DND-41 (cell line): ENCODE measurements at regions not wholly inside any gene's neighbourhood (a gene's known extent, or its start where the extent isn't known, plus 50 kb on each side); places are given as distances from the start of the nearest gene placed in this dataset.

Source experiments
- ATAC-seq: fragments of 200-7000 bp; cut with Tn5 transposase; 3 replicates; pipeline ENCODE4 v1.9.1; 2021; ENCODE audit warnings: low read depth; ENCODE audit not compliant: insufficient read depth
- DNase-seq: peaks from one replicate; pipeline ENCODE4 v3.0.0-alpha.2; 2020
- H2AFZ ChIP-seq: 2 replicates; pipeline ENCODE4 v1.6.0; 2012; ENCODE audit warnings: low read depth, low read length
- H3K27ac ChIP-seq: 2 replicates; pipeline ENCODE4 v1.5.1; 2012; ENCODE audit warnings: low read length, inconsistent platforms
- H3K27me3 ChIP-seq: fragments of 200-600 bp; sonication (generic); 2 replicates; pipeline ENCODE4 v1.6.0; 2012; ENCODE audit warnings: low read length, mild to moderate bottlenecking, inconsistent platforms; ENCODE audit not compliant: insufficient read depth, poor library complexity
- H3K36me3 ChIP-seq: 2 replicates; pipeline ENCODE4 v1.5.1; 2012; ENCODE audit warnings: low read length, inconsistent platforms; ENCODE audit not compliant: insufficient read depth
- H3K4me1 ChIP-seq: 2 replicates; pipeline ENCODE4 v1.5.1; 2012; ENCODE audit warnings: mild to moderate bottlenecking, low read length; ENCODE audit not compliant: insufficient read depth
- H3K4me2 ChIP-seq: 2 replicates; pipeline ENCODE4 v1.6.0; 2012; ENCODE audit warnings: mild to moderate bottlenecking, moderate library complexity, low read length, inconsistent platforms; ENCODE audit not compliant: insufficient read depth
- H3K4me3 ChIP-seq, 2 experiments: fragments of 200-600 bp in 1 of 2; shearing (Covaris generic) in 1 of 2; 2 replicates each; pipeline ENCODE4 v1.5.1; 2012 to 2016; ENCODE audit warnings: inconsistent platforms in 2 of 2, low read length in 2 of 2, mild to moderate bottlenecking in 2 of 2, low read depth in 1 of 2, moderate library complexity in 1 of 2
- H3K79me2 ChIP-seq: 2 replicates; pipeline ENCODE4 v1.6.0; 2012; ENCODE audit warnings: low read length, inconsistent platforms; ENCODE audit not compliant: insufficient read depth
- H3K9ac ChIP-seq: 2 replicates; pipeline ENCODE4 v1.6.0; 2012; ENCODE audit warnings: low read depth, mild to moderate bottlenecking, inconsistent platforms, low read length, moderate library complexity
- H3K9me3 ChIP-seq: 2 replicates; pipeline ENCODE4 v1.5.1; 2012; ENCODE audit warnings: low read length, moderate library complexity, mild to moderate bottlenecking, inconsistent platforms; ENCODE audit not compliant: insufficient read depth, severe bottlenecking
- H4K20me1 ChIP-seq: 2 replicates; pipeline ENCODE4 v1.6.0; 2012; ENCODE audit warnings: low read length; ENCODE audit not compliant: insufficient read depth
- EZH2 ChIP-seq: IDR thresholded peaks from 3 replicates; pipeline ENCODE4 v1.6.1; 2012; ENCODE audit warnings: borderline replicate concordance, low read depth, mild to moderate bottlenecking, moderate library complexity, low read length, inconsistent platforms; ENCODE audit not compliant: severe bottlenecking
- TF ChIP-seq, protein P1 (sequence below): IDR thresholded peaks from 2 replicates; pipeline ENCODE4 v1.5.1; 2012; ENCODE audit warnings: borderline replicate concordance, low read length, moderate library complexity, mild to moderate bottlenecking; ENCODE audit not compliant: poor library complexity, severe bottlenecking; ENCODE audit errors: extremely low read depth

DNA sequence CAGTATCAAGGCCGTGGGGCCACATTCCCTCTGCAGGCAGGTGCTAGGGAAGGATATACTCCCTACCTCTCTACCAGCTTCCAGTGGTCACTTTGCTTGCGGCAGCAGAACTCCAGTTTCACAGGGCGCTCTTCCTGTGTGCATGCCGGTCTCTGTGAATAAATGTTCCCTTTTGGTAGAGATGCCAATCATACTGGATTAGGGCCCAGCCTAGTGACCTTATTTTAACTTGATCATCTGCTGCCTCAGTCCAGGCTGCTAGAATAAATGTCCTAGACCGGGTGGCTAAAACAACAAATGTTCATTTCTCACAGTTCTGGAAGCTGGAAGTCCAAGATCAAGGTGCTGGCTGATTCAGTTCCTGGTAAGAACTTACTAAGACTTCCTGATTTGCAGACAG, 198.8 kb upstream of the TMEM132C start:
- Histone ChIP-seq H3K4me3 (no peak overlapping the region), H3K4me1 (no peaks in the 10 kb centered on the region), H3K4me2 (no peak overlapping the region), H3K9me3 (no peaks in the 10 kb centered on the region), H3K9ac (no peak overlapping the region), H4K20me1 (no peaks in the 10 kb centered on the region), H3K36me3 (no peaks in the 10 kb centered on the region), H2AFZ (no peak overlapping the region), H3K79me2 (no peaks in the 10 kb centered on the region), H3K27me3 (no peaks in the 10 kb centered on the region), H3K27ac (no peak overlapping the region)
- DNase-seq (no peak), ATAC-seq (no peak)
- TF ChIP-seq, protein P1, sequence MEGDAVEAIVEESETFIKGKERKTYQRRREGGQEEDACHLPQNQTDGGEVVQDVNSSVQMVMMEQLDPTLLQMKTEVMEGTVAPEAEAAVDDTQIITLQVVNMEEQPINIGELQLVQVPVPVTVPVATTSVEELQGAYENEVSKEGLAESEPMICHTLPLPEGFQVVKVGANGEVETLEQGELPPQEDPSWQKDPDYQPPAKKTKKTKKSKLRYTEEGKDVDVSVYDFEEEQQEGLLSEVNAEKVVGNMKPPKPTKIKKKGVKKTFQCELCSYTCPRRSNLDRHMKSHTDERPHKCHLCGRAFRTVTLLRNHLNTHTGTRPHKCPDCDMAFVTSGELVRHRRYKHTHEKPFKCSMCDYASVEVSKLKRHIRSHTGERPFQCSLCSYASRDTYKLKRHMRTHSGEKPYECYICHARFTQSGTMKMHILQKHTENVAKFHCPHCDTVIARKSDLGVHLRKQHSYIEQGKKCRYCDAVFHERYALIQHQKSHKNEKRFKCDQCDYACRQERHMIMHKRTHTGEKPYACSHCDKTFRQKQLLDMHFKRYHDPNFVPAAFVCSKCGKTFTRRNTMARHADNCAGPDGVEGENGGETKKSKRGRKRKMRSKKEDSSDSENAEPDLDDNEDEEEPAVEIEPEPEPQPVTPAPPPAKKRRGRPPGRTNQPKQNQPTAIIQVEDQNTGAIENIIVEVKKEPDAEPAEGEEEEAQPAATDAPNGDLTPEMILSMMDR: no peak
- no peak for TF ChIP-seq EZH2

DNA sequence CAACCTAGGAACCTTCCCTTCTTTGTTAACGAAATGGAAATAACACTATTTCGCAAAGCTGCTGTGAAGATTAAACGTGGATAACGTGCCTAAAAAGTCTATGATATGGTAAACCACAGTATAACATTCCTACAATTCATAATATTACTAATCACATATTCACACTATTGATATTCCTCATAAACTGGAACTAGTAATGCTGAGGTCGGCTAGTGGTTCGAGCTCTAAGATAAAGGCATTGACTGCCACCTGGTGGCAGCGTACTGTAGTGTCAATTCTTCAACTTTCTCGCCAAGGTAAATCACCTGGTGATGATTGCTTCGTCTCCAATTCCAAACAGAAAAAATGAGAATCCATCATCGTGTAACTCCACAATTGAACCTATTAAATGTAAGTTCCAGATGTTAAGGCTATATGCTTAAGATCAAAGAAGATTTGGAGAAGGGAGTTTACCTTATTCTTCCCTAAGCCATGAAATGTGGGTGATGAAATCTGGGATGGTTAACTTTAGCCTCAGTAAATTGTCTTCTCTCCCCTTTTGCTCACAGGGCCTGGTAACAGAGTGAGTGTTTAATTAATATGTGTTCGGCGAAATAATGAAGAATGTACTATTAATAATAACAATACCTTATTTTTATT, 197.5 kb upstream of the TMEM132C start:
- Histone ChIP-seq H3K36me3 (no peaks in the 10 kb centered on the region), H3K4me2 (no peak overlapping the region), H4K20me1 (no peaks in the 10 kb centered on the region), H3K27ac (no peak overlapping the region), H3K4me3 (no peak overlapping the region), H2AFZ (no peak overlapping the region), H3K9me3 (no peaks in the 10 kb centered on the region), H3K9ac (no peak overlapping the region), H3K4me1 (no peaks in the 10 kb centered on the region), H3K79me2 (no peaks in the 10 kb centered on the region), H3K27me3 (no peaks in the 10 kb centered on the region)
- TF ChIP-seq, protein P1: peak; percentile 67
- TF ChIP-seq EZH2: no peak
- DNase-seq: peak; percentile 27
- ATAC-seq: no peak

DNA sequence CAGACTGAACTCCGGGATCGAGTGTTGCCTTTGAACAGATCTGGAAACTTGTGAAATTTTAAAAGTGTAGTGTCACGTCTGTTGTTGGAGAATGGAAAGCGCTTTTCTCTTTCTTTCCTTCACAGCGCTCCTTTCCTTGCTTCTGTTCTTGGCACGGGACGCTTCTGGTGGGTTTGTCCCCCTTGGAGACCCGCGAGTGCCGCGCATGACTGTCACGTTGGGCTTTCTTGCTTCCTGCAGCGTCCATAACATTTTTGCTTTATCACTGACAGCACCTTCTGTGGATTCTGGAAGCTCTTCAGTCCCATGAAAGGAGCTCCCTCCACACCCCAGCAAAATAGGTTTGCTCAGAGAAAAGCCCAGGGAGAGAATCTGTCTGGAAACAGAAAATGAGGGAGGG, 193.0 kb upstream of the TMEM132C start:
- H3K79me2 ChIP-seq: no peaks in the 10 kb centered on the region
- no peaks in the 10 kb centered on the region for H4K20me1 ChIP-seq
- H3K9me3 ChIP-seq: peaks cover 9% of the 10 kb centered on the region
- H3K4me1 ChIP-seq: no peaks in the 10 kb centered on the region
- ATAC-seq (no peak), DNase-seq (no peak)
- TF ChIP-seq, protein P1: no peak
- TF ChIP-seq EZH2: no peak
- H3K4me2 ChIP-seq: no peak overlapping the region
- H3K27ac ChIP-seq: no peak overlapping the region
- no peak overlapping the region for H3K4me3 ChIP-seq
- no peak overlapping the region for H3K9ac ChIP-seq
- no peaks in the 10 kb centered on the region for H3K36me3 ChIP-seq
- H3K27me3 ChIP-seq: no peaks in the 10 kb centered on the region
- H2AFZ ChIP-seq: no peak overlapping the region

DNA sequence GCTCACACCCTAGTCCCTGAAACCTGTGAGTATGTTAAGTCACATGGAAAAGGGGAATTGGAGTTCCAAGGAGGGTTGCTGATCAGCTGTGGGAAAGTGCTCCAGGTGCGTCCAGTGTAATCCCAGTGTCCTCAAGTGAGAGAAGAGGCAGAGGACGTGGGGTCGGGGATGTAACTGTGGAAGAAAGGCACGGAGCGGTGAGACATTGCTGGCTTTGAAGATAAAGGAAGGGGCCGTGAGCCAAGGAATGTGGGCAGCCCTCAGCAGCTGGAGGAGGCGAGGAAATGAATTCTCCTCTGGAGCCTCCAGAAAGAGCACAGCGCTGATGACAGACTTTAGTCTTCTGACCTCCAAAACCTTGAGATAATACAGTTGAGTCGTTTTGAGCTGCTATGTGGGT, 191.6 kb upstream of the TMEM132C start:
- no peak for ATAC-seq
- TF ChIP-seq, protein P1: no peak
- TF ChIP-seq EZH2: no peak
- no peak overlapping the region for H3K9ac ChIP-seq
- no peaks in the 10 kb centered on the region for H3K4me1 ChIP-seq
- H2AFZ ChIP-seq: no peak overlapping the region
- H3K79me2 ChIP-seq: no peaks in the 10 kb centered on the region
- no peak overlapping the region for H3K4me3 ChIP-seq
- H3K27me3 ChIP-seq: no peaks in the 10 kb centered on the region
- no peak for DNase-seq
- H3K4me2 ChIP-seq: no peak overlapping the region
- H4K20me1 ChIP-seq: no peaks in the 10 kb centered on the region
- H3K9me3 ChIP-seq: peaks cover 9% of the 10 kb centered on the region
- H3K36me3 ChIP-seq: no peaks in the 10 kb centered on the region
- H3K27ac ChIP-seq: no peak overlapping the region
